NCI-H748 (cell line): ENCODE measurements at regions not wholly inside any gene's neighbourhood (a gene's known extent, or its start where the extent isn't known, plus 50 kb on each side); places are given as distances from the start of the nearest gene placed in this dataset.
A peak's percentile ranks its signal among the peaks of the same experiment; 100 is the strongest.
"Not testable (repeated sequence)": the region's sequence is repeated elsewhere in the genome, so short reads cannot be mapped to it uniquely, and the experiment has no call there.

ENCODE experiments used
- DNase-seq: peaks from one replicate; lab custom pipeline; 2025; ENCODE audit not compliant: unreplicated experiment; lab: John Stamatoyannopoulos, UW

- no peak for DNase-seq
Measured at GRCh38 chr4:11069083-11069482, 359.6 kb downstream of the HS3ST1 start.

- DNase-seq, result peak; percentile 71
Measured at GRCh38 chr4:11066584-11066983, 362.1 kb downstream of the HS3ST1 start.

- DNase-seq, result not testable (repeated sequence)
Measured at GRCh38 chr4:11060637-11061036, 368.1 kb downstream of the HS3ST1 start.

GRCh38 chr4:11054937-11055336 is 370.4 kb upstream of the CLNK start:
- DNase-seq, result not testable (repeated sequence)

- no peak for DNase-seq
Measured at GRCh38 chr4:11053601-11054220, 369.1 kb upstream of the CLNK start.

- DNase-seq, result no peak
Measured at GRCh38 chr4:11051181-11051580, 366.6 kb upstream of the CLNK start.

GRCh38 chr4:11050766-11051165 is 366.2 kb upstream of the CLNK start:
- no peak for DNase-seq

- DNase-seq, result no peak
Measured at GRCh38 chr4:11049001-11049400, 364.4 kb upstream of the CLNK start.

GRCh38 chr4:11042760-11043159 is 358.2 kb upstream of the CLNK start:
- DNase-seq, result no peak

- DNase-seq, result no peak
Measured at GRCh38 chr4:11039634-11040131, 355.1 kb upstream of the CLNK start.

GRCh38 chr4:11038926-11039325 is 354.4 kb upstream of the CLNK start:
- DNase-seq, result no peak

- DNase-seq, result no peak
Measured at GRCh38 chr4:11037637-11038036, 353.1 kb upstream of the CLNK start.

GRCh38 chr4:11028334-11028733 is 343.8 kb upstream of the CLNK start:
- DNase-seq, result no peak

- no peak for DNase-seq
Measured at GRCh38 chr4:11021333-11021732, 336.8 kb upstream of the CLNK start.

- no peak for DNase-seq
Measured at GRCh38 chr4:11019451-11020240, 335.1 kb upstream of the CLNK start.

- DNase-seq, result no peak
Measured at GRCh38 chr4:11014199-11014598, 329.6 kb upstream of the CLNK start.

- DNase-seq, result no peak
Measured at GRCh38 chr4:11013094-11013664, 328.6 kb upstream of the CLNK start.

GRCh38 chr4:11011249-11011648 is 326.7 kb upstream of the CLNK start:
- peak; percentile 74 for DNase-seq

- DNase-seq, result no peak
Measured at GRCh38 chr4:11010624-11011023, 326.1 kb upstream of the CLNK start.

- peak; percentile 4 for DNase-seq
Measured at GRCh38 chr4:11009281-11009680, 324.7 kb upstream of the CLNK start.

- no peak for DNase-seq
Measured at GRCh38 chr4:11005300-11005699, 320.7 kb upstream of the CLNK start.

- DNase-seq, result no peak
Measured at GRCh38 chr4:11004818-11005217, 320.2 kb upstream of the CLNK start.
